D721Med (cell line): ENCODE measurements at regions not wholly inside any gene's neighbourhood (a gene's known extent, or its start where the extent isn't known, plus 50 kb on each side); places are given as distances from the start of the nearest gene placed in this dataset.

ENCODE experiments used
- DNase-seq: peaks from one replicate; pipeline ENCODE4 v3.0.0; 2011; ENCODE audit warnings: low spot score; ENCODE audit not compliant: insufficient read length
- FAIRE-seq: peaks from 2 replicates; lab custom pipeline; 2011; peaks lifted over from hg19 to GRCh38; lab: Jason Lieb, UNC
- TF ChIP-seq, protein P1 (sequence below): IDR thresholded peaks from 2 replicates; pipeline ENCODE4 v1.5.1; 2012; ENCODE audit warnings: mild to moderate bottlenecking, control low read depth; ENCODE audit not compliant: insufficient read depth; ENCODE audit errors: missing control alignments

- FAIRE-seq, result no peak
- DNase-seq, result no peak
- TF ChIP-seq, protein P1, sequence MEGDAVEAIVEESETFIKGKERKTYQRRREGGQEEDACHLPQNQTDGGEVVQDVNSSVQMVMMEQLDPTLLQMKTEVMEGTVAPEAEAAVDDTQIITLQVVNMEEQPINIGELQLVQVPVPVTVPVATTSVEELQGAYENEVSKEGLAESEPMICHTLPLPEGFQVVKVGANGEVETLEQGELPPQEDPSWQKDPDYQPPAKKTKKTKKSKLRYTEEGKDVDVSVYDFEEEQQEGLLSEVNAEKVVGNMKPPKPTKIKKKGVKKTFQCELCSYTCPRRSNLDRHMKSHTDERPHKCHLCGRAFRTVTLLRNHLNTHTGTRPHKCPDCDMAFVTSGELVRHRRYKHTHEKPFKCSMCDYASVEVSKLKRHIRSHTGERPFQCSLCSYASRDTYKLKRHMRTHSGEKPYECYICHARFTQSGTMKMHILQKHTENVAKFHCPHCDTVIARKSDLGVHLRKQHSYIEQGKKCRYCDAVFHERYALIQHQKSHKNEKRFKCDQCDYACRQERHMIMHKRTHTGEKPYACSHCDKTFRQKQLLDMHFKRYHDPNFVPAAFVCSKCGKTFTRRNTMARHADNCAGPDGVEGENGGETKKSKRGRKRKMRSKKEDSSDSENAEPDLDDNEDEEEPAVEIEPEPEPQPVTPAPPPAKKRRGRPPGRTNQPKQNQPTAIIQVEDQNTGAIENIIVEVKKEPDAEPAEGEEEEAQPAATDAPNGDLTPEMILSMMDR, result no peak
Measured at GRCh38 chr2:175373729-175374128, 192.2 kb upstream of the ATP5MC3 start.

GRCh38 chr2:175372704-175373701 is 191.5 kb upstream of the ATP5MC3 start:
- DNase-seq, result no peak
- FAIRE-seq, result no peak
- TF ChIP-seq, protein P1, result no peak

DNA sequence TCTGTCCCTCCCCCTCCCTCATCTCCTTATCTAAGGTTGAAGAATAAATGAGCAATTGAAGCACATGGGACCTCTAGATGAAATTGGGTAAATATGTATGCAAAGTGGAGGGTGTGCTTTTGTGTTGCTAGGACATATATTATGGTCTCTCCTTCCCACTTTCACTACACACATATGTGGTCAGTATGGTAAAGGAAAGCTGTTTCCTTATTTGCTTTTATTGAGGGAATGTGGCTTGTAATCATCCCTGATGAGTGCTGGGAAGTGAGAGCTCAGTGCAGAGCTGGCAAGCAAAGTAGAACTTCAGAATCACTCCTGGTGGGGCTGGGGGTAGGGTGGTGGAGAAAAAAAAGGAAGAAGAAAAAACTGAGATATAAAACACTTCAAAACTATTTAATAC is 189.9 kb upstream of the ATP5MC3 start:
- no peak for FAIRE-seq
- TF ChIP-seq, protein P1, result no peak
- no peak for DNase-seq

- DNase-seq, result no peak
- FAIRE-seq, result peak; percentile 41
Measured at GRCh38 chr2:175366815-175367214, 185.3 kb upstream of the ATP5MC3 start.

GRCh38 chr2:175363699-175364098 is 182.2 kb upstream of the ATP5MC3 start:
- DNase-seq, result no peak
- FAIRE-seq, result no peak
- TF ChIP-seq, protein P1, result no peak

More at GRCh38 chr2:175366815-175367214, 185.3 kb upstream of the ATP5MC3 start:
- TF ChIP-seq, protein P1, result peak; percentile 85

DNA sequence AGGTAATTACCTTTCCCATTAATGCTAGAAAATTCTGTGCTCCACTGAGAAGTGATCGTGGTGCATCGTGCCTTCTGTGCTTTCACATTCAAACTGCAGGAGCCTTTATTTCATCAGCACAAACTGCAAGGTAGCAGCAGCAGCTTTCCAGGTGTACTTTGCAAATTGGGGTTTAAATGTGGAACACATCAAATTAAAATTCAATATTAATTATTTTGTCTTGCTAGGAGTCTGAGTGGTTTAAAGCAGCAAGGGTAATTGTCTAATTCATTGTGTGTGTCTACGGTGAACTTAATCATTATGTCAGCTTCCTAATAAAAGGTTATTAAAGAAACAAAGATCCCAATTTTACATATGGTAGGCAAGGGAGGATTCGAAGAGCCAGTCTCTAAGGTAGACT is 180.8 kb upstream of the ATP5MC3 start:
- TF ChIP-seq, protein P1, result no peak
- FAIRE-seq (no peak), DNase-seq (no peak)

GRCh38 chr2:175359710-175360109 is 178.2 kb upstream of the ATP5MC3 start:
- no peak for DNase-seq
- no peak for FAIRE-seq
- TF ChIP-seq, protein P1, result no peak
